ENCODE measurements at regions not wholly inside any gene's neighbourhood (a gene's known extent, or its start where the extent isn't known, plus 50 kb on each side); places are given as distances from the start of the nearest gene placed in this dataset.
"Not testable (repeated sequence)": the region's sequence is repeated elsewhere in the genome, so short reads cannot be mapped to it uniquely, and the experiment has no call there.

DNA sequence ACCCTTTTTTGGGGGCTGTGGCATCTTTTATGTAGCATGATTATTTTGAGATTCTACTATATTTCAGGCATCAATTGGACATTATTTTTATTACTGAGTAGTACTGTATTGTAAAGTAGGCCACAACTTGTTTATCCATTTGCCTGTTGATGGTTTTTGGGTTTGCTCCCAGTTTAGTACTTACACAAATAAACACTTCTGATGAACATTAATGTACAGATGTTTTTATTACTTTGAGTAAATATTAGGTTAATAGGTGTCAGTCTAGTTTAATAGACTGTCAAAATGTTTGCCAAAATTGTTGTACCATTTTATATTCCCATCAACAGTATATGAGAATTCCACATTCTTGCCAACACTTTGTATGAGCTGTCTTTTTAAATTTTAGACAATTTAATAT is 214.9 kb upstream of the MAD2L1 start:
- Mint-ChIP-seq H3K4me3 (no peak overlapping the region), H3K36me3 (no peaks in the 10 kb centered on the region), H3K27ac (no peak overlapping the region), H3K27me3 (no peaks in the 10 kb centered on the region), H3K9me3 (no peaks in the 10 kb centered on the region), H3K4me1 (no peaks in the 10 kb centered on the region)
- CTCF ChIA-PET = interaction anchor here (0.6 kb wide), 1 partner anchor 159 kb away, joined by 3 read pairs; no protein-coding TSS in a partner anchor
- DNase-seq = no peak

DNA sequence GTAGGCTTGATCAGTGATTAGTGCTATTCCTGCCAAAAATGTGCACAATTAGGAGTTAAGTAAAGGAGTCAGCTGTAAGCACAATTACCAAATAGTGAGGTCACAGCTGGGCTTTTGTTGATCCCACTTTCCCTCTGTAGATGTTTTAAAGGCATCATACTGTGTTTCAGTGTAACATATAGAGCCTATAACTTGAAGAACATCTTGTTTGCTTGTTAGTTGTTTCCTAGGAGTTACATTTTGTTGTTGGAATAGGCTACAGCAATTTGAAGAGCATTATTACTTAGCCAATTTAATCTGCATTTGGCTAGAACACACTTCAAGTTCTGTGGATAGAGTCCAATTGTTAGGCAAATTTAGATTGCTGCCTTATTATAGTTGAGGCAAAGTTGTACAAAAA is 210.7 kb upstream of the MAD2L1 start:
- H3K4me3 Mint-ChIP-seq = no peak overlapping the region
- no peak for DNase-seq
- H3K27me3 Mint-ChIP-seq = no peaks in the 10 kb centered on the region
- H3K36me3 Mint-ChIP-seq = no peaks in the 10 kb centered on the region
- H3K4me1 Mint-ChIP-seq = no peaks in the 10 kb centered on the region
- H3K27ac Mint-ChIP-seq = no peak overlapping the region
- CTCF ChIA-PET = no interaction called here
- no peaks in the 10 kb centered on the region for H3K9me3 Mint-ChIP-seq

DNA sequence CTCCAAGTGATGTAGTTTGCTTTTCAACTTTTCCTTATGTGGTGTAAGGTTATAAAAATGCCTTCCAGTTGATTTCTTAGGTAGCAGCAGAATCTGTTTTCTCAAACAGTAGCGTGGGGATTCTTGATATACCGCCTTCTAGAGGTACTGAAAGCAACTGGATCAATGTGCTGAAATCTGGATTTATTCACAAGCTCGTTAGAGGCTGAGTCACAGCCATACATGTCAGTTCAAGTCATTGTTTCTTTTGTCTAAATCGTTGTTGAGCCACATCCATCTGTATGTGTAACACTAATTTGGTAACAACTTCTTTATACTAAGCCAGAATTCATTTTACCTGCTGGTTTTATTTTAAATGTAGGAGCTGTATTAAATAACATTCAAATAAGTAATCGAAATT is 200.0 kb upstream of the MAD2L1 start:
- Mint-ChIP-seq H3K27ac (no peak overlapping the region), H3K27me3 (no peaks in the 10 kb centered on the region), H3K9me3 (no peaks in the 10 kb centered on the region), H3K4me3 (no peak overlapping the region), H3K36me3 (no peaks in the 10 kb centered on the region), H3K4me1 (no peaks in the 10 kb centered on the region)
- CTCF ChIA-PET = no interaction called here
- no peak for DNase-seq

DNA sequence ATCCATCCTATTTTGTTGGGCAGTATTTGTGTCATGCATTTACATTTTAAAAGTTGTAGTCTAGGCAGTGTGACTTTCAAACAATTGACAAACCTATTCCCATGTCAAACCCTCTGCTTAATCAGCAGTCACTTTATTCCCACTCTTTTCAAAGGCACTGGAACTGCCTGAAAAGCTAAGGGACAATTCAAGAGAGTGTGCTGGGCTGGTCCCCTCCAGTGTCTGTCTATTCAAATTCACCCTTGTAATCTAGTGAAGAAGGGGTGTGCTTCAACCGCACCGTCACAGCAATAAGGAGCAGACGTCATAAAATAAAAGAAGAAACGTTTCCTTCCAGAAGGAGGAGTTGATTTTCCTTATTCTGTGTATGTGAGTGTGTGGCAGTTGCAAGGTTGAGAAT is 197.0 kb upstream of the MAD2L1 start:
- DNase-seq = no peak
- no peaks in the 10 kb centered on the region for H3K4me1 Mint-ChIP-seq
- H3K27me3 Mint-ChIP-seq = no peaks in the 10 kb centered on the region
- CTCF ChIA-PET = no interaction called here
- no peak overlapping the region for H3K4me3 Mint-ChIP-seq
- H3K9me3 Mint-ChIP-seq = no peaks in the 10 kb centered on the region
- H3K36me3 Mint-ChIP-seq = no peaks in the 10 kb centered on the region
- no peak overlapping the region for H3K27ac Mint-ChIP-seq

DNA sequence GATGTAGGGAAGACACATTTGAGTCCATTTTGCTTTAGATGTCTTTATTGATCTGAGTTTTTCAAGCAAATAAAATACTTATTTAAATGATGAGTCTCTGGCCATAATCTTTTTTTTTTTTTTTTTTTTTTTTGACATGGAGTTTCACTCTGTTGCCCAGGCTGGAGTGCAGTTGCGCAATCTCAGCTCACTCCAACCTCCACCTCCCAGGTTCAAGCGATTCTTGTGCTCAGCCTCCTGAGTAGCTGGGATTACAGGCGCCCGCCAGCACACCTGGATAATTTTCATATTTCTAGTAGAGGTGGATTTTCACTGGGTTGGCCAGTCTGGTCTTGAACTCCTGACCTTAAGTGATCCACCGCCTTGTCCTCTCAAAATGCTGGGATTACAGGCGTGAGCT is 194.5 kb upstream of the MAD2L1 start:
- H3K4me1 Mint-ChIP-seq = no peaks in the 10 kb centered on the region
- H3K4me3 Mint-ChIP-seq = no peak overlapping the region
- H3K27me3 Mint-ChIP-seq = no peaks in the 10 kb centered on the region
- peaks cover 2% of the 10 kb centered on the region for H3K9me3 Mint-ChIP-seq
- no peaks in the 10 kb centered on the region for H3K36me3 Mint-ChIP-seq
- H3K27ac Mint-ChIP-seq = no peak overlapping the region
- CTCF ChIA-PET = no interaction called here
- DNase-seq = no peak

DNA sequence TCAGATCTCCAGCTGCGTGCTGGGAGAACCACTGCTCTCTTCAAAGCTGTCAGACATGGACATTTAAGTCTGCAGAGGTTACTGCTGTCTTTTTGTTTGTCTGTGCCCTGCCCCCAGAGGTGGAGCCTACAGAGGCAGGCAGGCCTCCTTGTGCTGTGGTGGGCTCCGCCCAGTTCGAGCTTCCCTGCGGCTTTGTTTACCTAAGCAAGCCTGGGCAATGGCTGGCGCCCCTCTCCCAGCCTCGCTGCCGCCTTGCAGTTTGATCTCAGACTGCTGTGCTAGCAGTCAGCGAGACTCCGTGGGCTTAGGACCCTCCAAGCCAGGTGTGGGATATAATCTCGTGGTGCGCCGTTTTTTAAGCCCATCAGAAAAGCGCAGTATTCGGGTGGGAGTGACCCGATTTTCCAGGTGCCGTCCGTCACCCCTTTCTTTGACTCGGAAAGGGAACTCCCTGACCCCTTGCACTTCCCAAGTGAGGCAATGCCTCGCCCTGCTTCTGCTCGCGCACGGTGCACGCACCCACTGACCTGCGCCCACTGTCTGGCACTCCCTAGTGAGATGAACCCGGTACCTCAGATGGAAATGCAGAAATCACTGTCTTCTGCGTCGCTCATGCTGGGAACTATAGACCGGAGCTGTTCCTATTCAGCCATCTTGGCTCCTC is 189.6 kb upstream of the MAD2L1 start:
- DNase-seq, H3K27me3 Mint-ChIP-seq, H3K27ac Mint-ChIP-seq, H3K4me3 Mint-ChIP-seq, H3K36me3 Mint-ChIP-seq, CTCF ChIA-PET, H3K4me1 Mint-ChIP-seq, H3K9me3 Mint-ChIP-seq: not testable (repeated sequence)

DNA sequence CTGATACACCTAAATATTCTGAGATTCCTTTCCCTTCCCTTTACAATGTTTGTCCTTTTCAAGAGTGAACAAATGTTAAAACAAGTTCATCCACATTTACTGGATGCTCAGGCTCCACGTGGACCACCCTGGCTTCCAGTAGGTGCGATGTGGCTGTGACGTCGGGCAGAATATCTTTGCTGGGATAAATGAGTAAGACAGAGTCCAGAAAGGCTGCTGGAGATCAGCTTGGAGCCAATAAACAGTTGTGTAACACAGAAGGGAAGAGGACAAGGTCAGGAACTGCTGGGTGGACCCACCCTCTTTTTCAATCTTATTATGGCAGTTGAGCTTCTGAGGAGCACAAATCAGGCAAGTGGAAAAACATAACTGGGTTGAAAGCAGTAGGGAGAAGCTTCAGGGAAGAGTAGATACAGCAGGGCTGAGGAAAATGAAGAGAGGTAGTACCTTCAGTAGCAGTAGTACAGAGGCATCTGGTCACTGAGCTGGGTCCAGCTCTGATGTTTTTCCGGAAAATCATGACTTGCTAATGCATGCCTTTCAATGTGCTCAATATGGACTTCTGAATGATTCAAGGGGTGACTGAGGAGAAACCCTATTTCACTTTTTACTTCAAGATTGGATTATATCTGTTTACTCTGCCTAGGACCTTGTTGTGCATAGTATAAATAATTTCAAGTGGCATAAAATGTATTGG is 171.8 kb upstream of the MAD2L1 start:
- Mint-ChIP-seq H3K4me3 (no peak overlapping the region), H3K9me3 (no peaks in the 10 kb centered on the region)
- CTCF ChIA-PET = no interaction called here

DNA sequence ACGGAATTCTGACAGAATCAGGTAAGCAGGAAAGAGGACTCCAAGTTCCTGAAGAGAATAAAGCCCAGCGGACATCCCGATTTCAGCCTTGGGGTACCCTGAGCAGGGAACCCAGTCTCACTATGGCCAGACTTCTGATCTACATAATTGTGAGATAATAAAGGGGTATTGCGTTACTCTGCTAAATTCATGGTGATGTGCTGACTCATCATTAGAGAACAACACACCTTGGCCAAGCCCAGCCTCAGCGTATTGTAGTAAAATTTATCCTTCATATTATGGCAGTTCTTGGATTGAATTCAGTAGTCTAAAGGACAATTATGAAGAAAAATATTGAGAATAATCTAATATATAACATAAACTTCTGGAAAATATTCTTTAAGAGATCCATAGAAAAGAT is 170.2 kb upstream of the MAD2L1 start:
- no peaks in the 10 kb centered on the region for H3K9me3 Mint-ChIP-seq
- CTCF ChIA-PET = no interaction called here
- no peaks in the 10 kb centered on the region for H3K36me3 Mint-ChIP-seq
- H3K4me1 Mint-ChIP-seq = no peaks in the 10 kb centered on the region
- no peak for DNase-seq
- H3K27ac Mint-ChIP-seq = no peak overlapping the region
- H3K4me3 Mint-ChIP-seq = no peak overlapping the region
- H3K27me3 Mint-ChIP-seq = no peaks in the 10 kb centered on the region

More for the DNA sequence above, 171.8 kb upstream of the MAD2L1 start:
- Mint-ChIP-seq H3K27ac (no peak overlapping the region), H3K27me3 (no peaks in the 10 kb centered on the region), H3K36me3 (no peaks in the 10 kb centered on the region), H3K4me1 (no peaks in the 10 kb centered on the region)
- no peak for DNase-seq

DNA sequence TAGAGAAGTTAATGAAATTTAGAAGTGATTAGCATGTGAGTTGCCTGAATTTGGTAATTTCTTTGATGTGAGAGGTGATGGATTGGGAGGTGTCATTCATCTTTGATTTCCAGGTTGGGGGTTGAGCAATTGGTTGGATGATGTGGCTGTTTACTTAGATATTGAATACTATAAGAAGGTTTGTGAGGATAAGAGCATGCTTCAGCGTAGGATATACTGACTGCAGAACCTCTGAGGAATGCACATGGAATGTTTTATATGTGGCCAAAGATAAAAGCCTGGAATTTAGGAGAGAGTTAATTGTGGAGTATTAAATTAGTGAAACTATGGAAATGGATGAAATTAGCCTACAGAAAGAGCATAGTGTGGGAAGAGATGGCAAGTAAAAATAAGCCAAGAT is 165.4 kb upstream of the MAD2L1 start:
- H3K4me3 Mint-ChIP-seq = no peak overlapping the region
- H3K9me3 Mint-ChIP-seq = no peaks in the 10 kb centered on the region
- no peaks in the 10 kb centered on the region for H3K27me3 Mint-ChIP-seq
- H3K4me1 Mint-ChIP-seq = no peaks in the 10 kb centered on the region
- no peaks in the 10 kb centered on the region for H3K36me3 Mint-ChIP-seq
- CTCF ChIA-PET = no interaction called here
- H3K27ac Mint-ChIP-seq = no peak overlapping the region
- DNase-seq = no peak

DNA sequence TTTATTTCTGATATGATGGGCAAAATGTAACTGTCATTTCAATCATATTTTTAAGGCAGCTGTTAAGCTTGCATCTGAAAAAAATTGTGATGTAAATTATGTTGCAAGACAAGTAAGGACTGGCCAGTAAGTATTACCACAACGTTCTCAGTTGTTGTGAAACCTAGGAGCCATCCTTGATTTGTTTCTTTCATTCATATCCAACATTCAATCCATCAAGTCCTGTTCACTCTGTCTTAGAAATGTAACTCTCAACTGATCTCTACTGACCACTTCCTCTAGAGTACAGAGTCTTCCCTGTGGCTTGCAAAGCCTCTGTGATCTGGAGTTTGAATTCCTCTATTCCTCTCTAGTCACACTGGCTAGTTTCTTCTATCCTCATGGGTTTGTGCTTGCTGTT is 161.4 kb upstream of the MAD2L1 start:
- H3K36me3 Mint-ChIP-seq = no peaks in the 10 kb centered on the region
- DNase-seq = no peak
- no peaks in the 10 kb centered on the region for H3K4me1 Mint-ChIP-seq
- H3K9me3 Mint-ChIP-seq = no peaks in the 10 kb centered on the region
- CTCF ChIA-PET = no interaction called here
- H3K27me3 Mint-ChIP-seq = no peaks in the 10 kb centered on the region
- H3K27ac Mint-ChIP-seq = no peak overlapping the region
- H3K4me3 Mint-ChIP-seq = no peak overlapping the region

DNA sequence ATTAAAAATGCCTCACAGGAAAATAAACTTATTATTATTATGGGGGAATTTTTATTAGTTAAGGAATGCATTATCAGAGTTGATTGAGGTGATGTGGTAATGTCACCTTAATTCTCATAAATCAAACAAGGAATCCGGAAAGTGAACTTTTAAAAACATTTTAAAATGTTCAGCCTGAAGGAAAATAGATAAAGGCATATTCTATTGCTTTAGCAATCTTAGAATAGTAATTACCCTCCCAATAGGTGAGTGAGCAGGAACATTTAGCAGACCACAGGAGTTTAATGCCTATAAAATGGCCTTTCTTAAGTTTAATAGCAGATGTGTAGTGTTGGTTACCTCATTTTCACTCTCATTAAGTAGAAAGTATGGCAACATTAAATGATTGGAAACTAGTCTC is 160.9 kb upstream of the MAD2L1 start:
- CTCF ChIA-PET = no interaction called here
- Mint-ChIP-seq H3K4me3 (no peak overlapping the region), H3K9me3 (no peaks in the 10 kb centered on the region), H3K27ac (no peak overlapping the region), H3K36me3 (no peaks in the 10 kb centered on the region), H3K4me1 (no peaks in the 10 kb centered on the region), H3K27me3 (no peaks in the 10 kb centered on the region)
- no peak for DNase-seq

DNA sequence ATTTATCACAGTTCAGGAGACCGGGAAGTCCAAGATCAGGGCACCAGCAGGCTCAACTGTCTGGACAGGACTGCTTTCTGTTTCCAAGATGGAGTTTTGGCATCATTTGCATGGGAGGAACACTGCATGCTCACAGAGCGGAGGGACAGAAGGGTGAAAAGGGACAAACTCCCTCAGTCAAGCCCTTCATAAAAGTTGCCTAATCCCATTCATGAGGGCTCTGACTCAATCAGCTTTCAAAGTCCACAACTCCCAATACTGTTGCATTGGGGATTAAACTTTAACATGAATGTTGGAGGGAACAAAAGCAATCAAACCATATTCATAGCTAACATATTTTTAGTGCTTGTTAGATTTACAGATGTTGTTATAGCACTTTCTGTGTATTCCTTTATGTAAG is 158.9 kb upstream of the MAD2L1 start:
- DNase-seq = no peak
- CTCF ChIA-PET = no interaction called here
- H3K27ac Mint-ChIP-seq = no peak overlapping the region
- no peaks in the 10 kb centered on the region for H3K4me1 Mint-ChIP-seq
- no peak overlapping the region for H3K4me3 Mint-ChIP-seq
- H3K9me3 Mint-ChIP-seq = no peaks in the 10 kb centered on the region
- no peaks in the 10 kb centered on the region for H3K36me3 Mint-ChIP-seq
- no peaks in the 10 kb centered on the region for H3K27me3 Mint-ChIP-seq

DNA sequence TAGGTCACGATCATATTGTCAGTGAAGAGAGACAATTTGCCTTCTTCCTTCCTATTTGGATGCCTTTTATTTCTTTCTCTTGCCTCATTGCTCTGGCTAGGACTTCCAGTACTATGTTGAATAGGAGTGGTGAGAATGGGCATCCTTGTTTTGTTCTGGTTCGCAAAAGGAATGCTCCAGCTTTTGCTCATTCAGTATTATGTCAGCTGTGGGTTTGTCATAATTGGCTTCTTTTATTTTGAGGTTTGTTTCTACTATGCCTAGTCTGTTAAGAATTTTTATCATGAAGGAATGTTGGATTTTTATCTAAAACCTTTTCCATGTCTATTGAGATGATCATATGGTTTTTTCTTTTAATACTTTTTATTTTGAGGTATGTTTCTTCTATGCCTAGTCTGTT is 152.3 kb upstream of the MAD2L1 start:
- Mint-ChIP-seq H3K4me3 (no peak overlapping the region), H3K9me3 (no peaks in the 10 kb centered on the region), H3K27ac (no peak overlapping the region), H3K27me3 (no peaks in the 10 kb centered on the region), H3K36me3 (no peaks in the 10 kb centered on the region), H3K4me1 (no peaks in the 10 kb centered on the region)
- DNase-seq = no peak
- CTCF ChIA-PET = no interaction called here

DNA sequence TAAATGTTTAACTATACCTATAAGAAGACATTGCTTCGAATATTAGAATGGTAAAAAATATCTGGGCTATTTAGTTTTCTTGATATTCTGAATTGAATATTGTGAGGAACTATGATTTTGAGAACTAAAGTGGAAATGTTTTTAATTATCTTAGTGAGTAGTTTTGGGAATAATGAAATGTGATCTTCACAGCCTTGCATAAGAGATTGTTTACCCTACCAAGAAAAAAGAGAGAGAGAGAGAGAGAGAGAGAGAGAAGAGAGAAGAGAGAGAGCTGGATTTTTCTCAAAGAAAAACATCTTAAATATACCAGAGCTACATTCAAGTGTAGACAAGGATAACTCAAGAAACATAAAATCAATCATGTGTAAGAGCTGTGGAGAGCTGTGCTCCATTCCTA is 148.7 kb upstream of the MAD2L1 start:
- H3K4me1 Mint-ChIP-seq = no peaks in the 10 kb centered on the region
- no peaks in the 10 kb centered on the region for H3K9me3 Mint-ChIP-seq
- CTCF ChIA-PET = no interaction called here
- no peaks in the 10 kb centered on the region for H3K36me3 Mint-ChIP-seq
- no peak for DNase-seq
- H3K27me3 Mint-ChIP-seq = no peaks in the 10 kb centered on the region
- no peak overlapping the region for H3K4me3 Mint-ChIP-seq
- no peak overlapping the region for H3K27ac Mint-ChIP-seq

DNA sequence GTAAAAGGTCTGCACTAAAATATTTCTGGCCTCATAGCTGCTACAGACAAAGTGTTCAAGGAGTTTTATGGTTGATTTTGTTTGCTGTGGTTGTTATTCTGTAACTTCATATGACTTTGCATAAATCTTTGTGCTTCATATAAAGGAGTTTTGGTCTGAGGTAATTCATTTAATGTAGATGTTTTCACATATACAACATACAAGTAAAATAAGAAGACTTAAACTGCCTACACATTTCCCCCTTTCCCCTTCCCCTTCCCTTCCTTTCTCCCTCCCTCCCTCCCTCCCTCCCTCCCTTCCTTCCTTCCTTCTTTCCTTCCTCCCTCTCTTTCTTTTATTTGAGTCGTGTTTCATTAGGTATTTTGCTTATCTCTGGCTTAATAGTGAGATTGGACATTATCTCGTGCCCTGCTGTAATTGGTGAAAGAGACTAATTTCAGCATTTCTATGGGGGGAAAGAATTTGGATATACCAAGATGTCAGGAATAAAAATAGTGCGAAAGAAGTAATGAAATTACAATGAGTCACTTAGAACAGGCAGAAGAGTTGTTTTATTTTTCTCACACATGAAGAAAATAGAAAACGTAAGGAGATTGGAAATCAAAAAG is 144.9 kb upstream of the MAD2L1 start:
- no peak for DNase-seq
- no peak overlapping the region for H3K4me3 Mint-ChIP-seq
- H3K9me3 Mint-ChIP-seq = no peaks in the 10 kb centered on the region
- H3K27me3 Mint-ChIP-seq = no peaks in the 10 kb centered on the region
- no peak overlapping the region for H3K27ac Mint-ChIP-seq
- no peaks in the 10 kb centered on the region for H3K36me3 Mint-ChIP-seq
- H3K4me1 Mint-ChIP-seq = no peaks in the 10 kb centered on the region
- CTCF ChIA-PET = no interaction called here

Data from activated naive CD4-positive, alpha-beta T cell treated with anti-CD3 and anti-CD28 coated beads, Interleukin-2, amount 10 ng/mL, durations not matched to agents 7 days and 5 days (primary cell).